HG02840 (cell line): ENCODE measurements at regions not wholly inside any gene's neighbourhood (a gene's known extent, or its start where the extent isn't known, plus 50 kb on each side); places are given as distances from the start of the nearest gene placed in this dataset.

Experiments
- ATAC-seq: cut with Tn5 transposase; IDR thresholded peaks from one replicate; pipeline ENCODE4 v1.9.1; 2021; ENCODE audit warnings: mild to moderate bottlenecking, moderate library complexity, moderate number of reproducible peaks; ENCODE audit not compliant: unreplicated experiment, low FRiP score

- ATAC-seq: no peak
Observed at GRCh38 chr2:149849136-149849535, 261.6 kb upstream of the MMADHC start.

GRCh38 chr2:149841396-149841795, 253.8 kb upstream of the MMADHC start:
- no peak for ATAC-seq

DNA sequence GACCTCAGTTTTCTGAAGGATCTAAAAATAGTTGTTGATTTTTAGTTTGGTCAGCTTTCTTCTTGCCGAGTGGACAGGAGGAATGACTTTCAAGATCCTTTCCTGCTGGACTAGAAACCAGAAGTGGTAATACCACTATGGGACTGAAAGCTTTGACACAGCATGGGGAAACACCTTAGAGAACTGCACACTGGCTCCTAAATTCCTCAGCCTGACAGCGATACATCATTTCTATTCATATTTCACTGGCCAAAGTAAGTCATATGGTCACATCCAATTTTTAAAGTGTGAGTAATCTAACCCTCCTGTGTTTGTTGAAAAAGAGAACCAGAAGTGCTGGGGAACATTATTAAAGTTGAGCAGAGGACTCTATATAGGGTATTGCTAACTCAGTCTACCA, 244.7 kb upstream of the MMADHC start:
- no peak for ATAC-seq

DNA sequence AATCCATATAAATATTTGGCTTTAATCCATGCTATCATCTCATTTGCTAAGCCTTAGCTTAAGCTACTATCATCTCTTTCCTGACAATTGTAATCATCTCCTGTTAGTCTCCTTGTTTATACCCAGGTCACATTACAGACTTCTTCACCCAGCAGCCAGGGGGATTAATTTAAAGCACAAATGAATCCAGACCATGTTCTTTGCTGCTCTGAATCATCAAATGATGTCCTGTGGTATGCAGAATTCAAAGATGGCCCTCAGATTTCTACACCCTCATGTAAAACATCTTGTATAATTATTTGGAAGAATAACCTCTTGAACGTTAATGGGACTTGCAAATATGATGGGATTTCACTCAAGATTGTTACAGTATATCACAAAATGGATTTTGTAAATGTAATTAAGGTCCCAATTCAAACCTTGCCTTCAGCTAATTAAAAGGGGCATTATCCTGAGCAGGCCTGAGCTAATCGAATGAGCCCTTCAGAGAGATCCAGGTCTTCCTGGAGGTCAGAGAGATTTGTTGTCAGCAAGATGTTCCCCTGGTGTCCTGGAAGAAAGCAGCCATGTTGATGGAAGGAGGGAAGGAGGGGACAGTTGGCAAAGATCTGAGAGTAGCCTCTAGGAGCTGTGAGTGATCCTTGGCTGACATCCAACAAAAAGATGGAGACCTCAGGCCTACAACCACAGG, 241.1 kb upstream of the MMADHC start:
- ATAC-seq: no peak

- no peak for ATAC-seq
Observed at GRCh38 chr2:149827585-149828126, 240.1 kb upstream of the MMADHC start.

GRCh38 chr2:149826471-149827125, 239.0 kb upstream of the MMADHC start:
- ATAC-seq: no peak

DNA sequence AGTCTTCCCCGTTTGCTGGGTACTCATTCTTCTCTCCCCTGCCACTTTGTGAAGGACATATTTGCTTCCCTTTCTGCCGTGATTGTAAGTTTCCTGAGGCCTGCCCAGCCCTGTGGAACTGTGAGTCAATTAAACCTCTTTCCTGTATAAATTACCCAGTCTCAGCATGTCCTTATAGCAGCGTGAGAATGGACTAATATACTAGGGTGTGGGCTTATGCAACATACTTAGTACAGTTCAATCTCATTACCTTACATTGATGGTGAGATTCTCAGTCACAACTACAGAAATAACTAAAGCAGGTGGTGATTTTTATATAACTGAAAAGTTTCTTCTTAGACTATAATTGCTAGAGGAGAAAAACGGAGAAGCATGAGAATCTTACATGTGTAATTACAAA, 237.9 kb upstream of the MMADHC start:
- ATAC-seq: no peak

GRCh38 chr2:149824136-149824535, 236.6 kb upstream of the MMADHC start:
- ATAC-seq: no peak

- no peak for ATAC-seq
Observed at GRCh38 chr2:149819356-149819957, 231.9 kb upstream of the MMADHC start.

- no peak for ATAC-seq
Observed at GRCh38 chr2:149816756-149817551, 229.4 kb upstream of the MMADHC start.

- ATAC-seq: no peak
Observed at GRCh38 chr2:149815941-149816340, 228.4 kb upstream of the MMADHC start.

DNA sequence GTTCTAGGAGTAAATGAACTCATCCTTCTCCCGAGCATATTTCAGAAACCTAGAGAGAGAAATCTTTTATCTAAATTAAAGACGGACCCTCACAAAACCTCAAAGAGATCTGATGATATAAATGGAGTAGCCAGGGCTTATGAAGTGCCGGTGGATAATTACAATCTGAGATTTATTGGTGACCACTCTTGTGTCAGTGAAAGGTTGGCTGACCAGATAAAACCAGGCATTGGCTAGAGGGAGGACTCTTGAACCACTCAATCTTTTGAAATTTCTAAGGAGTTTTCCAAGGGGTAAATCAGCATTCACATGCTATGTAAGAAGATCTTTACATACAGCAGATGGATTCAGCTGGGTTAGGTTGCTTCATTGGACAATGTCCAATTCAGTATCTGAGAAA, 227.3 kb upstream of the MMADHC start:
- ATAC-seq: no peak

- ATAC-seq: no peak
Observed at GRCh38 chr2:149814049-149814448, 226.5 kb upstream of the MMADHC start.

DNA sequence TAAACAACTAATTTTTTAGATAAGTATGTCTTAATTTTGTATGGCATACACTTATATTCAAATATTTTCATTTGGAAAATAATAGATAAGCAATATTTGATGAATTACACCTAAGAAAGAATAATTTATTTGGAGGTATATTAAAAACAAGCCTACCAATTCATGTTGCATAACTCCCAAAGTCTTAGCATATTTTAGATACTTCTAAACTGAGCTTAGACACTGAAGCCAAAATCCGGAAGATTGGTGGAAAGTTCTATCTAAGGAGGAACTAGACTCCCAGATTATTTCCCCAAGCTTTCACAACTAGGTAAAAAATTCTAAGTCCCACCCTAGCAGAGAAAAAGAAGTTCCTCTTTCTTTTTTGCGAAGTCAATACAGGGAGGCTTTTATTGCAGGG, 221.0 kb upstream of the MMADHC start:
- no peak for ATAC-seq

- ATAC-seq: no peak
Observed at GRCh38 chr2:149806651-149807050, 219.1 kb upstream of the MMADHC start.

DNA sequence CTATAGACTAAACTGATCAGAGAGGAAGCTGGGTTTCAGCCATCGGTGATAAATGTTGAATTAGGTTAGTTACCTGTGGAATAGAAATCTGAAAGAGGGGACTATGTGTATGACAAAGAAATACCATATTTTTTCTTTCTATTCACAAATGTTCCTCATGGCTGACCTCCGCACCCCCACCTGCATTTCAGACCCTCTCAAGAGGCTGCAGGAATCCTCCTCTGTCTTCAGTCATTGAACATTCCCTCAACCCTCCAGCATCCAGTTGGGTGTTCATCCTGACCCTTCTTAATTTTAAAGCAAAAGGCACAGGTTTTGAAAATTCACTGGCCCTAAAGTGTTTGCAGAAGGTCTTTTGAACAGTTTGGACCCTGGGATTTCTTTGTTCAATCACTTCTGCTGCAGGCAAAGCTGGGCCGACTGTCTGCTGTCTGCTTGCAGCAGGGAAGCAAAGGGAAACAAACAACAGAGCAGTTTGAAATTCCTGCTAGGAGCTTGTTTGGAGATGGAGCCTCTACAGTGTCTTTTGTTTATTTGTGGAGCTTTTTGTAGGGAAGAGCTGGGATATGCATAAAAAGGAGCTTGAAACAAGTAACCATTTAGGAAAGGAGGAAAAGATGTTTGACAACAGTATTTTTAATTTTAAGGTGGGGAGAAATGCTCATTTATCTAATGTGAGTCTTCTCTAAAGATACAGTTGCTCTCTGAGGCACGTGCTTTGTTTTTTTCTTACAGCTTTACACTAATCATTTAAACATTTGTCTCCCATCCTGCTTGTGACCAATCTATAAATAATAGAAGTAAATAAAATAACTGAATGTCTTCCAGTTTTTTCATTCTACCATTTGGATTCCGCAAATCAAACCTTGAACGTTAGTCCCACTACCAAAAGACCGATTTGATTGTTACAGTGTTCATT, 213.3 kb upstream of the MMADHC start:
- no peak for ATAC-seq

DNA sequence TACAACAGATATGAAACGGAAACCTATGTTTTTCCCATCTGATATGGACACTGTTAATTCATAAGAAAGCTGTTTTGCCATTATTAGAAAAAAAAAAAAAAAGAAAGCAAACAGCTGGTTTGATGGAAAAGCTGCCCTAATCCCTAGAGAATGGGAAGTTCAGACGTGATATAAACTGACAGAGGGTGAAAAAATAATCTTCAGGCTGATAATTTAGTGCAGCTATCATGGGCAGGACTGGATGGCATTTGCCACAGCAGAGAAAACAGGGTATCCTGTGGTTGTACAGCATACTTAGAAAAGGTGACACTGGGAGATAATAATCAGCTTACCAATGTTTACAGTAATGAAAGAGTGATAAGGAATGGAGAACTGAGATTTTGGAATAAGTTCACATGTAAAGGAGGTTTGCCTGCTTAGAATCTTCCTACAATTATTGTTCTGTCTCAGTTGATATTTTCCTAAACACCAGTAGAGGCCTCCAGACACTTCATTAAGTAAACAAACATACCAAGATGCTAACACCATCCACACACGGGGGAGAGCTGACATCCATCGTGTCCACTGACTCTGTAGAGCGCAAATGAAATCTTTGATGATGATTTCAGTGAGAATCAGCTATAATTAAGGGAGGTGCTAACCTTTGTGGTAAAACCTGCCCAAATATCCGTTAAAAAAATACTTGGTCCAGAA, 211.6 kb upstream of the MMADHC start:
- no peak for ATAC-seq

GRCh38 chr2:149797030-149797429, 209.5 kb upstream of the MMADHC start:
- ATAC-seq: no peak

GRCh38 chr2:149789549-149789948, 202.0 kb upstream of the MMADHC start:
- ATAC-seq: no peak
